Activated B cell treated with CpG ODN at 0.5 μM for 24 hours (primary cell): ENCODE measurements at regions not wholly inside any gene's neighbourhood (a gene's known extent, or its start where the extent isn't known, plus 50 kb on each side); places are given as distances from the start of the nearest gene placed in this dataset.

Experiments
- ATAC-seq: fragments of 200-7000 bp; cut with Tn5 transposase; one replicate; pipeline ENCODE4 v1.10.0; 2021; ENCODE audit warnings: low read depth, mild to moderate bottlenecking, moderate library complexity
- CTCF ChIA-PET: fragments of 350-600 bp; sonication (Branson Sonifier 250); formaldehyde crosslinking; loops from one replicate; lab custom pipeline; 2021; ENCODE audit warnings: antibody characterized with exemption; lab: Charles Lee
- POLR2A ChIA-PET: fragments of 350-600 bp; sonication (Branson Sonifier 250); formaldehyde crosslinking; loops from one replicate; lab custom pipeline; 2021; ENCODE audit warnings: antibody characterized with exemption; lab: Charles Lee
- DNase-seq: peaks from one replicate; pipeline ENCODE4 v3.0.0; 2022
- H3K27ac Mint-ChIP-seq: one replicate; pipeline ENCODE4 v1.8.0; 2020; ENCODE audit warnings: mixed read lengths
- H3K27me3 Mint-ChIP-seq: one replicate; pipeline ENCODE4 v1.8.0; 2021; ENCODE audit warnings: mixed read lengths
- H3K36me3 Mint-ChIP-seq: one replicate; pipeline ENCODE4 v1.8.0; 2021; ENCODE audit warnings: low read depth, mixed read lengths
- H3K4me1 Mint-ChIP-seq: one replicate; pipeline ENCODE4 v1.8.0; 2021; ENCODE audit warnings: mixed read lengths
- H3K4me3 Mint-ChIP-seq: one replicate; pipeline ENCODE4 v1.8.0; 2020; ENCODE audit warnings: mild to moderate bottlenecking, mixed read lengths
- H3K9me3 Mint-ChIP-seq: one replicate; pipeline ENCODE4 v1.8.0; 2020; ENCODE audit warnings: mixed read lengths
- CTCF ChIP-seq: fragments of 200-600 bp; IDR thresholded peaks from one replicate; pipeline ENCODE4 v1.8.0; 2022; ENCODE audit warnings: antibody characterized with exemption, mild to moderate bottlenecking
- intact Hi-C: fragments of 100-400 bp; cut with micrococcal nuclease; formaldehyde crosslinking; loops from one replicate; pipeline ENCODE4 v1.15.1; 2024

- Mint-ChIP-seq H3K9me3 (no peaks in the 10 kb centered on the region), H3K27ac (no peak overlapping the region), H3K4me3 (no peak overlapping the region), H3K36me3 (no peaks in the 10 kb centered on the region), H3K27me3 (peaks cover 30% of the 10 kb centered on the region), H3K4me1 (peaks cover 8% of the 10 kb centered on the region)
- no peak for ATAC-seq
- CTCF ChIA-PET = no interaction called here
- TF ChIP-seq CTCF = no peak
- intact Hi-C loops = no loop called here
- DNase-seq = no peak
- POLR2A ChIA-PET = no interaction called here
Measured at GRCh38 chr13:107866941-107867623, 348.3 kb downstream of the LIG4 start.

- CTCF ChIA-PET = no interaction called here
- TF ChIP-seq CTCF = no peak
- Mint-ChIP-seq H3K9me3 (no peaks in the 10 kb centered on the region), H3K27ac (no peak overlapping the region), H3K4me3 (no peak overlapping the region), H3K4me1 (peaks cover 8% of the 10 kb centered on the region), H3K36me3 (no peaks in the 10 kb centered on the region), H3K27me3 (peaks cover 30% of the 10 kb centered on the region)
- DNase-seq (no peak), ATAC-seq (no peak)
- intact Hi-C loops = no loop called here
- POLR2A ChIA-PET = no interaction called here
Measured at GRCh38 chr13:107866032-107866940, 349.1 kb downstream of the LIG4 start.

- intact Hi-C loops = no loop called here
- no peaks in the 10 kb centered on the region for H3K36me3 Mint-ChIP-seq
- H3K9me3 Mint-ChIP-seq = no peaks in the 10 kb centered on the region
- no peak overlapping the region for H3K27ac Mint-ChIP-seq
- peaks cover 30% of the 10 kb centered on the region for H3K27me3 Mint-ChIP-seq
- no peak for ATAC-seq
- CTCF ChIA-PET = no interaction called here
- POLR2A ChIA-PET = no interaction called here
- DNase-seq = no peak
- TF ChIP-seq CTCF = no peak
- no peak overlapping the region for H3K4me3 Mint-ChIP-seq
- H3K4me1 Mint-ChIP-seq = peaks cover 8% of the 10 kb centered on the region
Measured at GRCh38 chr13:107865643-107866031, 349.7 kb downstream of the LIG4 start.

GRCh38 chr13:107865318-107865575, 350.1 kb downstream of the LIG4 start:
- no peak for ATAC-seq
- H3K9me3 Mint-ChIP-seq = no peaks in the 10 kb centered on the region

More at GRCh38 chr13:107865318-107865575, 350.1 kb downstream of the LIG4 start:
- CTCF ChIA-PET = no interaction called here
- no peak for DNase-seq
- Mint-ChIP-seq H3K27me3 (peaks cover 29% of the 10 kb centered on the region), H3K4me1 (peaks cover 8% of the 10 kb centered on the region), H3K36me3 (no peaks in the 10 kb centered on the region), H3K27ac (no peak overlapping the region), H3K4me3 (no peak overlapping the region)
- intact Hi-C loops = no loop called here
- POLR2A ChIA-PET = no interaction called here
- TF ChIP-seq CTCF = no peak
